ENCODE measurements at regions not wholly inside any gene's neighbourhood (a gene's known extent, or its start where the extent isn't known, plus 50 kb on each side); places are given as distances from the start of the nearest gene placed in this dataset.

GRCh38 chr11:15801126-15801525 is 555.2 kb downstream of the SOX6 start:
- Histone ChIP-seq H3K9ac (ENCODE audit: low read depth, low read length) (no peak overlapping the region), H3K4me1 (ENCODE audit: insufficient read depth, low read length) (no peaks in the 10 kb centered on the region), H3K9me3 (ENCODE audit: control insufficient read depth, insufficient read depth, low read length) (no peaks in the 10 kb centered on the region), H3K36me3 (ENCODE audit: insufficient read depth, low read length) (no peaks in the 10 kb centered on the region)

GRCh38 chr11:15801616-15802015 is 554.7 kb downstream of the SOX6 start:
- Histone ChIP-seq H3K36me3 (ENCODE audit: insufficient read depth, low read length) (no peaks in the 10 kb centered on the region), H3K4me1 (ENCODE audit: insufficient read depth, low read length) (no peaks in the 10 kb centered on the region), H3K9ac (ENCODE audit: low read depth, low read length) (no peak overlapping the region), H3K9me3 (ENCODE audit: control insufficient read depth, insufficient read depth, low read length) (no peaks in the 10 kb centered on the region)

- no peaks in the 10 kb centered on the region for H3K9me3 ChIP-seq (ENCODE audit: control insufficient read depth, insufficient read depth, low read length)
These were observed 550.6 kb downstream of the SOX6 start for GRCh38 chr11:15805726-15806125.

GRCh38 chr11:15806217-15806616 is 550.1 kb downstream of the SOX6 start:
- Histone ChIP-seq H3K36me3 (ENCODE audit: insufficient read depth, low read length) (no peaks in the 10 kb centered on the region), H3K9ac (ENCODE audit: low read depth, low read length) (no peak overlapping the region), H3K9me3 (ENCODE audit: control insufficient read depth, insufficient read depth, low read length) (no peaks in the 10 kb centered on the region), H3K4me1 (ENCODE audit: insufficient read depth, low read length) (no peaks in the 10 kb centered on the region)

More at GRCh38 chr11:15805726-15806125, 550.6 kb downstream of the SOX6 start:
- H3K9ac ChIP-seq (ENCODE audit: low read depth, low read length), result no peak overlapping the region
- H3K36me3 ChIP-seq (ENCODE audit: insufficient read depth, low read length), result no peaks in the 10 kb centered on the region
- H3K4me1 ChIP-seq (ENCODE audit: insufficient read depth, low read length), result no peaks in the 10 kb centered on the region

GRCh38 chr11:15807827-15808226 is 548.5 kb downstream of the SOX6 start:
- H3K36me3 ChIP-seq (ENCODE audit: insufficient read depth, low read length), result no peaks in the 10 kb centered on the region
- H3K9ac ChIP-seq (ENCODE audit: low read depth, low read length), result no peak overlapping the region
- no peaks in the 10 kb centered on the region for H3K4me1 ChIP-seq (ENCODE audit: insufficient read depth, low read length)
- H3K9me3 ChIP-seq (ENCODE audit: control insufficient read depth, insufficient read depth, low read length), result no peaks in the 10 kb centered on the region

GRCh38 chr11:15810082-15810481 is 546.3 kb downstream of the SOX6 start:
- no peak overlapping the region for H3K9ac ChIP-seq (ENCODE audit: low read depth, low read length)
- no peaks in the 10 kb centered on the region for H3K36me3 ChIP-seq (ENCODE audit: insufficient read depth, low read length)
- H3K4me1 ChIP-seq (ENCODE audit: insufficient read depth, low read length), result no peaks in the 10 kb centered on the region
- H3K9me3 ChIP-seq (ENCODE audit: control insufficient read depth, insufficient read depth, low read length), result no peaks in the 10 kb centered on the region

GRCh38 chr11:15810525-15810924 is 545.8 kb downstream of the SOX6 start:
- no peaks in the 10 kb centered on the region for H3K4me1 ChIP-seq (ENCODE audit: insufficient read depth, low read length)
- H3K9ac ChIP-seq (ENCODE audit: low read depth, low read length), result no peak overlapping the region

GRCh38 chr11:15815246-15816195 is 540.8 kb downstream of the SOX6 start:
- H3K4me1 ChIP-seq (ENCODE audit: insufficient read depth, low read length), result no peaks in the 10 kb centered on the region
- no peaks in the 10 kb centered on the region for H3K36me3 ChIP-seq (ENCODE audit: insufficient read depth, low read length)
- no peak overlapping the region for H3K9ac ChIP-seq (ENCODE audit: low read depth, low read length)
- no peaks in the 10 kb centered on the region for H3K9me3 ChIP-seq (ENCODE audit: control insufficient read depth, insufficient read depth, low read length)

More at GRCh38 chr11:15810525-15810924, 545.8 kb downstream of the SOX6 start:
- Histone ChIP-seq H3K36me3 (ENCODE audit: insufficient read depth, low read length) (no peaks in the 10 kb centered on the region), H3K9me3 (ENCODE audit: control insufficient read depth, insufficient read depth, low read length) (no peaks in the 10 kb centered on the region)

GRCh38 chr11:15816260-15816871 is 540.0 kb downstream of the SOX6 start:
- Histone ChIP-seq H3K9ac (ENCODE audit: low read depth, low read length) (no peak overlapping the region), H3K36me3 (ENCODE audit: insufficient read depth, low read length) (no peaks in the 10 kb centered on the region), H3K4me1 (ENCODE audit: insufficient read depth, low read length) (no peaks in the 10 kb centered on the region), H3K9me3 (ENCODE audit: control insufficient read depth, insufficient read depth, low read length) (no peaks in the 10 kb centered on the region)

- no peaks in the 10 kb centered on the region for H3K9me3 ChIP-seq (ENCODE audit: control insufficient read depth, insufficient read depth, low read length)
- no peaks in the 10 kb centered on the region for H3K36me3 ChIP-seq (ENCODE audit: insufficient read depth, low read length)
- H3K9ac ChIP-seq (ENCODE audit: low read depth, low read length), result no peak overlapping the region
- no peaks in the 10 kb centered on the region for H3K4me1 ChIP-seq (ENCODE audit: insufficient read depth, low read length)
These were observed 539.3 kb downstream of the SOX6 start for GRCh38 chr11:15817001-15817400.

GRCh38 chr11:15818132-15818842 is 538.1 kb downstream of the SOX6 start:
- H3K36me3 ChIP-seq (ENCODE audit: insufficient read depth, low read length), result no peaks in the 10 kb centered on the region
- H3K9me3 ChIP-seq (ENCODE audit: control insufficient read depth, insufficient read depth, low read length), result no peaks in the 10 kb centered on the region
- H3K4me1 ChIP-seq (ENCODE audit: insufficient read depth, low read length), result no peaks in the 10 kb centered on the region
- no peak overlapping the region for H3K9ac ChIP-seq (ENCODE audit: low read depth, low read length)

- no peaks in the 10 kb centered on the region for H3K4me1 ChIP-seq (ENCODE audit: insufficient read depth, low read length)
- no peaks in the 10 kb centered on the region for H3K9me3 ChIP-seq (ENCODE audit: control insufficient read depth, insufficient read depth, low read length)
These were observed 536.6 kb downstream of the SOX6 start for GRCh38 chr11:15819679-15820286.

GRCh38 chr11:15821451-15821850 is 534.9 kb downstream of the SOX6 start:
- H3K36me3 ChIP-seq (ENCODE audit: insufficient read depth, low read length), result no peaks in the 10 kb centered on the region
- no peaks in the 10 kb centered on the region for H3K9me3 ChIP-seq (ENCODE audit: control insufficient read depth, insufficient read depth, low read length)
- H3K9ac ChIP-seq (ENCODE audit: low read depth, low read length), result no peak overlapping the region
- H3K4me1 ChIP-seq (ENCODE audit: insufficient read depth, low read length), result no peaks in the 10 kb centered on the region

More at GRCh38 chr11:15819679-15820286, 536.6 kb downstream of the SOX6 start:
- H3K36me3 ChIP-seq (ENCODE audit: insufficient read depth, low read length), result no peaks in the 10 kb centered on the region
- H3K9ac ChIP-seq (ENCODE audit: low read depth, low read length), result no peak overlapping the region

GRCh38 chr11:15824060-15824459 is 532.3 kb downstream of the SOX6 start:
- Histone ChIP-seq H3K36me3 (ENCODE audit: insufficient read depth, low read length) (no peaks in the 10 kb centered on the region), H3K9ac (ENCODE audit: low read depth, low read length) (no peak overlapping the region), H3K9me3 (ENCODE audit: control insufficient read depth, insufficient read depth, low read length) (no peaks in the 10 kb centered on the region), H3K4me1 (ENCODE audit: insufficient read depth, low read length) (no peaks in the 10 kb centered on the region)
